ENCODE measurements at regions not wholly inside any gene's neighbourhood (a gene's known extent, or its start where the extent isn't known, plus 50 kb on each side); places are given as distances from the start of the nearest gene placed in this dataset.

DNA sequence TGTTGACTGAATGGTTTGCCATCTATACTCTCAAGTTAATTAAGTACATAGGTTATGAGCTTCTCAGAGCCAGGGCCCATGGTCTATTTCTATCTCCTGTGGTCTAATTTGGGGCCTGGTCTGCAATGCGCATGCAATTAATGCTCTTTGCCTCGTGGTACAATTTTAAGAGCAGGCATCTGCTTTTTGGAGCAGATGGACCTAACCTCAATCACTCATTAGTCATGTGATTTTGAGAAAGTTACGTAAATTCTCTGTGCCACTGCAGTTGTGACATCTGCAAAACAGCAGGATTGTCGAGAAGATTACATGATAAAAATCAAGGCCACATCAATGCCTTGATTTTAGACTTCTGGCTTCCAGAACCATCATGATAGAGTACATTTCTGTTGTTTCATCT, 543.7 kb upstream of the ADAMTS9 start:
- H3K27ac ChIP-seq, result no peak overlapping the region
- no peak for DNase-seq
- no peaks in the 10 kb centered on the region for H3K9me3 ChIP-seq (ENCODE audit: severe bottlenecking)
- H3K27me3 ChIP-seq (ENCODE audit: insufficient read depth, low read depth, severe bottlenecking), result no peaks in the 10 kb centered on the region
- TF ChIP-seq, protein P1, sequence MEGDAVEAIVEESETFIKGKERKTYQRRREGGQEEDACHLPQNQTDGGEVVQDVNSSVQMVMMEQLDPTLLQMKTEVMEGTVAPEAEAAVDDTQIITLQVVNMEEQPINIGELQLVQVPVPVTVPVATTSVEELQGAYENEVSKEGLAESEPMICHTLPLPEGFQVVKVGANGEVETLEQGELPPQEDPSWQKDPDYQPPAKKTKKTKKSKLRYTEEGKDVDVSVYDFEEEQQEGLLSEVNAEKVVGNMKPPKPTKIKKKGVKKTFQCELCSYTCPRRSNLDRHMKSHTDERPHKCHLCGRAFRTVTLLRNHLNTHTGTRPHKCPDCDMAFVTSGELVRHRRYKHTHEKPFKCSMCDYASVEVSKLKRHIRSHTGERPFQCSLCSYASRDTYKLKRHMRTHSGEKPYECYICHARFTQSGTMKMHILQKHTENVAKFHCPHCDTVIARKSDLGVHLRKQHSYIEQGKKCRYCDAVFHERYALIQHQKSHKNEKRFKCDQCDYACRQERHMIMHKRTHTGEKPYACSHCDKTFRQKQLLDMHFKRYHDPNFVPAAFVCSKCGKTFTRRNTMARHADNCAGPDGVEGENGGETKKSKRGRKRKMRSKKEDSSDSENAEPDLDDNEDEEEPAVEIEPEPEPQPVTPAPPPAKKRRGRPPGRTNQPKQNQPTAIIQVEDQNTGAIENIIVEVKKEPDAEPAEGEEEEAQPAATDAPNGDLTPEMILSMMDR (IDR thresholded peaks at IDR 0.05; ENCODE audit: low read depth, low read length), result no peak
- H3K4me3 ChIP-seq (ENCODE audit: low read depth, low read length), result no peak overlapping the region
- no peaks in the 10 kb centered on the region for H3K36me3 ChIP-seq

DNA sequence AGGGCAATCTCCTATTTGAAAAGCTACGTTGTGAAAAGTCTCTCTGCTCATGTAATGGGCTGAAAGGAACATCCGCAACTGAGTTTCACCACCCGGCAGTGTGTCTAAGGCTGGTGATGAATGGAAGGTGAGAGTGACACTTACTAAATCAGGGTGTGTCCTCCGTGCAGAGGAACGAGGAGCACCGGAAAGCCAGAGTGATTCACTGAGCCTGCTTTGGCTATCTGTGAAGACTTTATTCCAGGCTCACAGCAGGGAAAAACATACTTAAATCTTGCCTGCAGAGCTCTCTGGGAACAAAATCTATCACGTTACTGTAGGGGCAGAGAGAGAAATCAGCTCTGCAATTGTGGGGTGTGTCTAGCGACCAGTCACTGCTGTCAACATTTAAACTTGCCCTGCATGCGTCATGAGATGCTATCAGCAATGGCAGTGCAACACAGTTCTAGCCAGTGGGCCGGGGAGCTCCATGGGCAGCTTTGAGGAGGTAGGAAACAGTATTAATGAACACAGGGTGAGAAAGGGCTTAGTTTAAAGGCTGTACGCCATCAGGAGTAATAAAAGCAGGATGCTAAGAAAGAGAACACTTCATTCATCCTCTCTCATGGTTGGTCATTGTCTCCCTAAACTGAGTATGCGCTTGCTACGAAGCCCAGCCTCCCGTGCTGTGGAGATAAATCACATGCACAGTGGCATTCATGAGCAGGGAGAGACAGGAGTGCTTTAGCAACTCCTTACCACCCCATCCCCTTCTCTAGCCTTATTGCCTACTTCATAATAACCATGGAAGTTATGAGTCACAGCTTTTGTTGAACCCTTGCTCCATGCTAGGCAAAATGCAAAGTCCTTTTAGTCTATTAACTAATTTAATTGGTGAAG, 542.7 kb upstream of the ADAMTS9 start:
- Histone ChIP-seq H3K9me3 (ENCODE audit: severe bottlenecking) (no peaks in the 10 kb centered on the region), H3K4me3 (ENCODE audit: low read depth, low read length) (no peak overlapping the region), H3K27ac (no peak overlapping the region), H3K36me3 (no peaks in the 10 kb centered on the region), H3K27me3 (ENCODE audit: insufficient read depth, low read depth, severe bottlenecking) (no peaks in the 10 kb centered on the region)
- no peak for DNase-seq
- TF ChIP-seq, protein P1 (IDR thresholded peaks at IDR 0.05; ENCODE audit: low read depth, low read length), result no peak

DNA sequence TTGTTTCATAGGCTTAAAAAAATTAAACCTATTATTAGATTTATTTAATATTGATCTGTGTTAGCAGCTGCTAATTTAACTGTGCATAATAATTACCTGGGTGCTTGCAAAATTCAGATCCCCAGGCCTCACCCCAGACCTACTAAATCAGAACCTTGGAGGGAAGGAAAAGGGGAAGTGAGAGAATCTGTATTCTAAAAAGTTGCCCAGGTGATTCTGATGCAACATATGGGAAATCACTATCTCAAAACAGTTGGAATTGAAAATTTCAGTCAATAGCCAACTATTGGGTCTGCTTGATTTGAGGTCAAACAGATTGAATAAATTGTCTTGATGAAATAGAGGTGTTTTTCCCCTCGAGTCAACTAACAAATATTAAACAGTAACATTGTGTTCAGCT, 538.5 kb upstream of the ADAMTS9 start:
- H3K27me3 ChIP-seq (ENCODE audit: insufficient read depth, low read depth, severe bottlenecking), result no peaks in the 10 kb centered on the region
- no peaks in the 10 kb centered on the region for H3K36me3 ChIP-seq
- no peak for DNase-seq
- H3K27ac ChIP-seq, result no peak overlapping the region
- no peak overlapping the region for H3K4me3 ChIP-seq (ENCODE audit: low read depth, low read length)
- TF ChIP-seq, protein P1 (IDR thresholded peaks at IDR 0.05; ENCODE audit: low read depth, low read length), result no peak
- no peaks in the 10 kb centered on the region for H3K9me3 ChIP-seq (ENCODE audit: severe bottlenecking)

DNA sequence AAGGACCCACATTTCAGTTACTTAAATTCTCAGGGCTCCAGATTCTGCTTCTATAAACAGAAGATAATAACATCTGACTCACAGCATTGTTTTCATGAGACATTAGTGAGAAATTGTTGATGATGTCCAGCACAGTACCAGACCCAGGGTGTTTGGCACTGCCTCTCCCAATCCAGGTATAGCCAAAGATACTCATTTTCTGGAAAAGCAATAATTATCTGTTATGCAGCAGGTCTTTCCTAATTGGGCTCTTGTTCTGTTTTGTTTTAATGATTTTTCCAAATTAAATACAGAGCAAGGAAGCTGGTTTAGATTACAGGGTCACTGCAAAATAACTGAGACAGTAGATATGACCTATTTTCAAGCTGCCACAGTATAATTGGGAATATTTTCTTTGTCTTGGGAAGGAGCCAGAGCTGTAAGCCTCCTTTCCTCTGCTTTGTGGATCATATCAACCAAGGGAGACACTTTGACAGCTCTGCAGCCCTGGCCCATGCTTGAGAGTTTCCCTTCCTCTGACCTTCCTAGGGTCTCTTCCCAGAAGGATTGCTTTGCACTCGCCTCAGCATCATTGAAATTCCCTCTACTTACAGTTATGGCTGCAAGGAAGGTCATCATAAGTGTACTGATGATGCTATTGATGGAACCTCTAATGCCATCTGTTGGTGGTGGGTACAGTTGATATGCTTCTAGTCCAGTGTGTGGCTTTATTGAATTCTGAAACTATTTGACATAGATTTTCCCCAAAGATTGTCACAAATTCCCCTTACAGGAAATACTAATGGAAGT, 522.4 kb upstream of the ADAMTS9 start:
- TF ChIP-seq, protein P1 (IDR thresholded peaks at IDR 0.05; ENCODE audit: low read depth, low read length), result no peak
- Histone ChIP-seq H3K4me3 (ENCODE audit: low read depth, low read length) (no peak overlapping the region), H3K36me3 (no peaks in the 10 kb centered on the region), H3K9me3 (ENCODE audit: severe bottlenecking) (no peaks in the 10 kb centered on the region), H3K27ac (no peak overlapping the region), H3K27me3 (ENCODE audit: insufficient read depth, low read depth, severe bottlenecking) (no peaks in the 10 kb centered on the region)
- no peak for DNase-seq

DNA sequence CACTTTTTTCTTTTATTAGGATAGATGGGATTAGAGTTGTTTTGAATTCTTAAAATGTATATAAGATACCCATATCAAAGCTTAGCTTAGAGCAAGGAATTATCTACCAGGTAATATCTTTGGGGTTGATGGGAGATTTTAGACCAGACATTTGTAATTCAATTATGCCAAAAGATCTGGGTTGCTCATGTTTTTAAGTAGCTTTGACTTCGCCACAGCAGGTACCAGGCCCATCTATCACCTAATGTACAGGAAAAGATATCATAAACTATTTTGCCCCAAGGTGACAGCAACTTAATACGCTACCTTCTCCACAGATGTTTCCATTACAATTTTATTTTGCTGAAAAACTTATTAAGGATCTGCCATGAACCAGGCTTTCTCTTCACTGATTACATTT, 514.6 kb upstream of the ADAMTS9 start:
- no peak for DNase-seq
- Histone ChIP-seq H3K27ac (no peak overlapping the region), H3K36me3 (no peaks in the 10 kb centered on the region), H3K9me3 (ENCODE audit: severe bottlenecking) (no peaks in the 10 kb centered on the region), H3K4me3 (ENCODE audit: low read depth, low read length) (no peak overlapping the region), H3K27me3 (ENCODE audit: insufficient read depth, low read depth, severe bottlenecking) (no peaks in the 10 kb centered on the region)
- TF ChIP-seq, protein P1 (IDR thresholded peaks at IDR 0.05; ENCODE audit: low read depth, low read length), result no peak

All from WERI-Rb-1 (cell line).